Esophagus mucosa (tissue), 1 donor: ENCODE measurements at regions not wholly inside any gene's neighbourhood (a gene's known extent, or its start where the extent isn't known, plus 50 kb on each side); places are given as distances from the start of the nearest gene placed in this dataset.
"Not testable (repeated sequence)": the region's sequence is repeated elsewhere in the genome, so short reads cannot be mapped to it uniquely, and the experiment has no call there.

Experiments used
- ATAC-seq: fragments of 200-7000 bp; cut with Tn5 transposase; one replicate; pipeline ENCODE4 v1.9.1; 2020
- donor health status: DM: yes; HTN: yes; CAD: no.

DNA sequence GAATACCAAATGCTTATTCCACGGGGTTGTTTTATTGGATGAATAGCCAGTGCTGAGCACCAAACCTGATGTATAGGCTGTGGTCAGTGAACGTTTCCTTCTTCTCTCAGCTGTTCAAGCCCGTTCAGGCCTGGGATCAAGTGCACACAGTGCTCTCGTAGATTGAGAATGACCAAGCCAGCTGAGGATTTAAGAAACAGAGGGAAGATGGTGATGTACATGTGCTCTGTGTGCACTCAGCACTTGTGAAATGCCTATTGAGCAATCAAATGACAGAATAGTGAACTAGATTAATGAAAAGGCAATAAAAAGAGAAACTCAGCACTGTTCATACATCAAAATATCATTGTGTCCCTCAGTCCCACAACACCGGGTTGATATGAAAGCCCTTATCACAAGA is 302.5 kb downstream of the BMPER start:
- no peak for ATAC-seq

DNA sequence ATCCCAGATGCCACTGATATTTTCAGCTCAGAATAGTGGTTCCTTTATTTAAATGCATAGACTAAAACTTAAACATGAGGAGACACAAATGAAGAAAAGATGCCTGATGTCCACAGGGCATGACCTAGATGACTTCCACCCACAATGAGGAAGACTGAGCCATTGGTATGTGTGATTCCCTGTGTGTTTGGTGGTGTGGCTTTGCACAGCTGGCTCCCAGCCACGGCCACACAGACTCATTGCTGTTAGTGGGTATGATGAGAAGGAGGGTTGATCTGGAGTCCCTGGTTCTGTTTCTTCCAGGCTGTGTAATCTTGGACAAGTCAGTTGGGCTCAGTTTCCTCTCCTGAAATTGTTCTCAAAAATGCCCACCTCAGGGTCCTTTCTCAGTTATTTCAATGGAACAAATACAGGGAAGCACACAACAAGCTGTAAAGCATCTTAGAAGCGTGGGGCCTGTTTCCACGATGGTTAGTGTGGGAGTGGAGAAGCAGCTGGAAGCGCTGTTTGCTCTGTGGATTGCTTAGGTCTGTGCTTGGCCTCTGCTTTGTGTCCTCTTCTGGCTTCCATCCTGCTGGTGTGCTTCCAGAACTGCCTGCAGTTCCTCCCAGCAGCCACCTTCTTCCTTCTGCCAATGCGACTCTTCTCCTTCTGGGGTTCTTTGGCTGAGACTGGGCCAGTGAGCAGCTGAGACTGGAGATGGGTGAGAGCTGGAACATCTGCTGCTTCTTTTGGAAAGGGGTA is 303.7 kb downstream of the BMPER start:
- no peak for ATAC-seq

- no peak for ATAC-seq
These were observed 305.7 kb downstream of the BMPER start for GRCh38 chr7:34211018-34211417.

- ATAC-seq: no peak
These were observed 312.6 kb downstream of the BMPER start for GRCh38 chr7:34217972-34218371.

DNA sequence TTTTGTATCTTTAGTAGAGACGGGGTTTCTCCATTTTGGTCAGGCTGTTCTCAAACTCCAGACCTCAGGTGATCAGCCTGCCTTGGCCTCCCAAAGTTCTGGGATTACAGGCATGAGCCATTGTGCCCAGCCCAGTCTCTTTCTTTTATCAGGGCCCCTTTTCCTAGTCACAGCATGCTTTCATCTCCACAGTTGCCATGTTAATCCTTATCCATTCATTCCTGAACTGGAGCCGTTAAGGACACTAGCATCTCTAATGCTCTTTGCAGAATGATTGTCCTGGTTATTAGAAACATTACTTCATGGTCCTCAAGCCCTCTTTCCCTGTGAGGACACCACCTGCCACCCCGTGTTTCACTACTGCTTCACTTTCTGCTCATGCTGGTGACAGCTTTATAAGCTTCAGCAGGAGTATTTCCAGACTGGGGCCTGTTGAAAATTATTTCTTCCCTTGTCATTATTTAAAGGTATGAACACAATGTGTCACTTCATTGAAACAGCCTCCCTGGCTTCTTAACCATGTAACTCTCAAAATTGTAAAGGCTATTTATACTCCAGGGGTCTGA is 313.9 kb downstream of the BMPER start:
- no peak for ATAC-seq

DNA sequence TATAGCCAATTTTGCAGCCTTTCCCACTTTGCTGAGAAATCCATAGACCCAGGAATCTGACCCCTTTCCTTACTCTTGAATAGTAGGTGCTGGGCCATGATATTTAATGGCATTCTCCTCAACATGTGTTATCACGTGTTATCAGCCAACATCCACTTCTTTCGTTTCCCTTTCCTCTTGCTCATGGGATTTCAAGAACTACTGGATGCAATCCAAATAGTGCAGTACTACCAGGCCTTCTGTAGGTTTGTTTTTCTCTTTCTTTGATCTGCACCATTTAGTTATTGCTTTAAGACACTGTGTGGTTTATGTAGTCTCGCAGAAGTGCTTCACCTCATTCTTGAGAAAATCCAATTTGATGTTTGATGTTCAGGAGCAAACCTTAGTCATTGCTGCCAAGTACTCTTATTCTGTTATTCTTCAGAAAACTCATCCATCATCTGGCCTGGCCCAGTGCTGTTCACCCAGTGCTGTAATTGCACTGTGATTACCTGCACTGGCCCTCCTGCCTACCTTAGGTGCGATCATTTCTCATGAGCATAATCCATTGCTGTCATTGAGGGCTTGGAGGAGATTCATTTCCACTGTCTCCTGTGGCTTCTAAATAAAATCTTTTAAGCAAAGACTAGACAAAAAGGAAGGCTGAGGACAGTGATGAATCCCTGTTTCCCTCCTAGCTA is 315.3 kb downstream of the BMPER start:
- ATAC-seq: no peak

DNA sequence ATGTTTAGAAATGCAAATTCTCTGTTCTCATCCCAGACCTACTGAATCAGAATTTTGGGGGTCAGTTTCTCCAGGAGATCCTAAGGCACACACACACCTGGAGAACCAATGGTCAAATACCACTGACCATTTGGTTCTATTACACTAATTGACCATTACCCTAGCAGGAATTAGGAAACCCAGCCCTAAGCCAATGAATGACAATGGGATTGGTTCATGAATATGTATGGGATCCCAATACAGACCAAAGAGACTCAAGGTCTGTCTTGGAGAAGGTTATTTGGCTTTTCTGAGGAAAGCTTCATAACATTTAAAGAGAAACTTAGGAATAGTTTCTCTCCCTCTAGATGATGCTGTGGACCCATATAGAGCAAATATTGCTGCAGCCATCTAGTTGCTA is 317.0 kb downstream of the BMPER start:
- ATAC-seq: no peak

DNA sequence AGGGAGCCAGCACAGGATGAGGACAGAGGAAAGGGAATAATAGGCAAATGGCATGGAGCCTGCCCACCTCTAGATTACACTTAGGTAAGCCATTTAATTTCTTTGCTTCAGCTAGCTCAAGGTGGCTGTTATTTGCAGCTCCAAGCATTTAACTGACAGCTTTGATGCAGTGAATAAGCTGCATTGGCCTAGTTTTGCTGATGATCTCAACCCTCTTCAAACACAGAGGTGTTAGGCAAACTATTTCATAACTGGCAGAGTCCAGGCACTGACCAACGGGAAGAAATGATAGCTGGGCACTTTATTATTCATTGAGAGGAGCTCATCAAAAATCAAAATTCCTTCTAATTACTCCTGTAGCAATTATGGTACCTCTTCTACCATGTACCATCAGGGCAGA is 317.4 kb downstream of the BMPER start:
- no peak for ATAC-seq

DNA sequence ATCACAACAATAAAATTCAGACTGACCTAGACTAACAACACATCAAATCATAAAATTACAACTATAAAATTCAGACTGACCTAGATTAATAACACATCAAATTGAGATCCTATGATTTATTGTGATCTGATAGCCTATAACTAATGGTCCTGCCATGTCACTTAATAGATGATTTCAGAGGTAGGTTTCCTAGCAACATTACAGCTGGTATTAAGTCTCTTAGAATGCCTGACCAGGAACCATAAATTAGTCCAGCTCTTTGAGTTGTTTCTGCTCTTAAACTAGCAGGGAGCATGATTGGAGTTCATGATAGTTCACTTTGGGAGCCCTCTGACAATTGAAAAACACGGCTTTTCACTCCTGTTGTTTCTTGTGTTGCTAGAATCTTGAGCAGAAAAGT is 318.9 kb downstream of the BMPER start:
- ATAC-seq: no peak

- ATAC-seq: no peak
These were observed 319.9 kb downstream of the BMPER start for GRCh38 chr7:34225193-34225592.

DNA sequence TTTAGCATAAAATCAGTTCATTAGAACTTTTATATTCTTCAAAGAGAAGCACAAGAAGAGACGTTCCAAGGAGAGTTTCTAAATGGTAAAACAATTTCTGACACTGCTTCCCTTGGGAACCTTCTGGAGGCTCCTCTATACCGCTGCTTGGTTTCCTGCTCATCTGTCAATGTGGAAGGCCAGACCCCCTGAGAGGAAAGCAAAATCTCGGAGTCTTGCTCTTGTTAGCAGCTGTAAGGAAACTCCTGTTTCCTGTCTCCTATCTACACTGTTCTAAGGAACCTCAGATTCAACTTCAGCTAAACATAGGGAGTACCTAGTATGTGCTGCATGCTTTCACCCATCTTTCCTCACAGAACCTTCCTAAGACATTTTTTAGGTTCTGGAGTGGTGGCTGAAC is 322.2 kb downstream of the BMPER start:
- ATAC-seq: no peak

- ATAC-seq: not testable (repeated sequence)
These were observed 329.8 kb downstream of the BMPER start for GRCh38 chr7:34235101-34235500.

DNA sequence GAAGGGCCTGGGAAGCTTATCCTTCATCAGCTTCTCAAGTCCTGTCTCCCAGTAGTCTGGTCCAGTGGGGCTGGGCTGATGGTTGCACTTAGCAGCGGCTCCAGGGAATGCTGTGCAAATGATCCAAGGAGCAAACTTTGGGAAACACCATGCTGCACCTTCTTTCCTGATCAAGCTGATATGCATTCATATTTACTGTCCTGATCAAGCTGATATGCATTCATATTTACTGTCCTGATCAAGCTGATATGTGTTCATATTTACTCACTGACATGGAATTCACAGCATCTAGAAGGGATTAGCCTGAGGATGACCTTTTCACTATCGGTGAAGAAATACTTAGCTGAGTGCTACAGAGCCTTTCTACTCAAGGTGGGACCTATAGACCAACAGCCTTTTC is 330.7 kb downstream of the BMPER start:
- no peak for ATAC-seq

- no peak for ATAC-seq
These were observed 331.6 kb downstream of the BMPER start for GRCh38 chr7:34236839-34237492.

GRCh38 chr7:34237493-34237849 is 332.1 kb downstream of the BMPER start:
- no peak for ATAC-seq

DNA sequence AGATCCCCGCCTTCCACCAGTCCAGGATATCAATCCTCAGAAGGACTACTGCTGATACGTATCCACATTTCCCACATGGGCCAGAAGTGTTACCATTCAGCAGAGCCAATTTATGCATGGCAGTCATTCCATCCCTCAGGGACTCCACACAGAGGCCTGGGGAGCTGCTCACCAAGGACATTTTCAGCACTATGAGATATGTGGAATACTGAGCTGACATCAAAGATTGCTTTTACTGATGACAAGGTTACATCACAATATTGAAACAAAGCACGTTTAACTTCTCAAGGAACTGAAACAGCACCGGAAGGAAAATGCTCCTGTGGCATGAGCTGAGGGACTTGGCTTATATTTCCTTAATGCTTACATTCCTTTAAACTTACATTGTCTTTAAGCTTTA is 335.1 kb downstream of the BMPER start:
- no peak for ATAC-seq

DNA sequence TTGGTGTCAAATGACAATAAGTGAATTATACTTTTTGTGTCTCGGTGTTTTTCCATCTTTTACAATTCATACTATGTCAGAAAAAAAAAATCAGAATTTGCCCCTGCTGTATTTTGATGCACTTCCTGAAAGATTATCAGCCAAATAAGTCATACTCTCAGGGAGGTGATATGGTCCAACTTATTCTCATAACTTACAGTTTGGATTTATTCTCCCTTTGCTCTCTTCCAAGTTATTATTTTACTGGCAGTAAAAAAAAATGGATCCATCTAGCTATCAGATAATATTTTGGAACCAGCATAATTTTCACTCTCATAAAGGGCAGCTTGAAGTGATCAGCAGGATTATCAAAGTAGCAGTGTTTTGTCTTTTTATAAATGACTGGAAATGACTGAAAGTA is 337.1 kb downstream of the BMPER start:
- no peak for ATAC-seq

DNA sequence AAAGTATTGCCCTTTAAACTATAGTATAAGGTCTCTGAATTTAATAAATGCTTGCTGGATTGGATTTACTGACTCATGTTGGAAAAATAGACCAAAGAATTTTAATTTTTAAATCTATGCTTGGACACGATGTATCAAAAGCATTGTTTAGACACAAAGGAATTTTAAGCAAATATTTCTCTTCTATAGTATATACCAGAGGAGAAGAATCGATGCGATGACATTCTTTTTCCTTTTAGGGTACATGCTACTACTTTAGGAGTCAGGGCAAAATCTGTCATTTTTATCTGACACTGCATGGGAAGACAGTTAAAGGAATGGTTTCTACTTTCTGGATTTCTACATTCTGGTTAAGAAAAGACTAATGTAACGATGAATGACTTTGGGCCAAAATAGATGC is 339.9 kb downstream of the BMPER start:
- ATAC-seq: no peak

- no peak for ATAC-seq
These were observed 342.1 kb downstream of the BMPER start for GRCh38 chr7:34247468-34247867.

DNA sequence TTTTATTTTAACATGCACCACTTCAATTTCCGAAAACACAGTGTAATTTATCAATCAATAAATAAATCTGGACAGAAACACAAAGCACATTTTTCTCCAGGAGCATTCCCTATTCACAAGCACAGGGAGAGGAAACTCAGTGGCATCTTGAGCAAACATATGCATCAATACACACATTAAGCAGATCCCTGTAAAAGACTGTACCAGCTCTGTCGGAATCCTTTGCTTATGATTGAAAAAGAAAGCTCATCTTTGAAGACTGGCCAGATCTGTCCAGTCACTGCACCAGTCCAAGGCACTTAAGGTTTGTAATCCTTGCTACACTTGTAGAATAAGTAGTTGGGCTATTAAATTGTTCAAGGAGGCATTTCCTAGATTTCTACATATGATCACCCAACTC is 343.9 kb downstream of the BMPER start:
- ATAC-seq: no peak

DNA sequence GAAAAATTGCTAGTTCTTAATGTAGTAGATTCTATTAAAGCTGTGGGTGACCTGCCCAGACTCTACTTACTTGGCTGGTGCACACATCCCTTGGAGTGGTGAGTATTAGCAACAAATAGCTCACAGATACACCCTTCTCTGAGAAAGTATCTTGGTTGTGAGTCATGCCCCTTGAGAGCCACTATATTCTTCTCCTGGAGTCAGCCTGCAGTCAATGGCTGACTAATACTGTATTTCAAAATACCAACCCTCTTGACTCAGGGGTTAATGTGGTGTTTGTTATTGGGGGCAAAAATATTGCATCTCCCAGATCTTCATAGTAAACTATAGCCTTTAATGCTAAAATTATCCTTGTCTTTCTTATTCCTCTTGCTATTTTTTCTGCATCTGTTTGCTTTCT is 354.9 kb downstream of the BMPER start:
- ATAC-seq: peak; percentile 100

DNA sequence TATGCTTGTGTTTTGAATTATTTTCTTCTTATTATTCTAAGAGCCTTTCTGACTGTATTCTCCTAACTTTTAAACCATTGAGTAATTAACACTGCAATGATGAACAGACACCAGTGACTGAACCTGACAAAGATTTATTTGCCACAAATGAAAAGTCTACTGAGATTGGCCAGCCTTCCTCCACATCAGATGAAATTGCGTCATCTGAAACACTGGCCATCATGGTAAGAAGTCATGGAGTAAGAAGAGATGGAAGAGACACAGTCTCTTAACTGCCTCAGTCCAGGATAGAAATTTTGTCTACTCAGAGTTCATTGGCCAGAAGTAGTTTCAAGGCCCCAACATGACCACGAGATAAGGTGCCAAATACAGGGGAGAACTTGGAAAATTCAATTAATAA is 357.8 kb downstream of the BMPER start:
- no peak for ATAC-seq

DNA sequence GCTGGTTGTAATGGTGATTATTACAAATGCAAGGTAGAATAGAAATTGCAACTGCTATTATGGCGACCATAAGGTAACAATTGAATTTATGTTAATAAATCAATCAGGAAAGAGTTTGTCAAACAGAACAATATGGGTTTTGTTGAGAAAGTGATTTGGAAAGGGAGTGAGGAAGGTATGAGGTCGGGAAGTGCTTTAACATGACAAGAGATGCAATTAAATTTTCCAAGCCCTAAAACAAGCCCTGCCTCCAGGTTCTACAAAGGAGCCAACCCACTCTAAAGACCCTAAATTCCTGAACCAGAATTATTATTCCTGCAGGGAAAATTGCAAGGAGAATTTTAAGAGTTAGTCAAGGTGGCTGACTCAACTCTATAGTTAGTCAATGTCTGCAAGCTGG is 363.7 kb downstream of the BMPER start:
- no peak for ATAC-seq

DNA sequence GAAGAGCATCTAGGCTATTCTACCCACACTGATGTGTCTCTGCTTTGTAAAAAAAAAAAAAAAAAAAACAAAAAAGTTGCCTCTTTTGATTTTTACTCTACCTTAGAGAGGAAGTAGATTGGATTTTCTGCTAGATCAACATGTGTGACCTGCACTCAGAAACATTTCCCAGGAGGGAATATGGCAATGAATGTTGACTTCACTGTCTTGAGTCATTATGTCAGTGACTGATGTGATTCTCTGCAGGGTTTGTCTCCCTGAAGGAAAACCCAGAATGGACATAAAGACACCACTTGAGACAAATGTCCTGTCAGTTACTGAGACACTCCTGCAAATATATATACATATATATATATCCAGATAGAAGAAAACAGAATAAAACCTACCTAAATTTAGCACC is 370.3 kb downstream of the BMPER start:
- no peak for ATAC-seq
